ENCODE measurements at regions not wholly inside any gene's neighbourhood (a gene's known extent, or its start where the extent isn't known, plus 50 kb on each side); places are given as distances from the start of the nearest gene placed in this dataset.
"Not testable (repeated sequence)": the region's sequence is repeated elsewhere in the genome, so short reads cannot be mapped to it uniquely, and the experiment has no call there.

DNA sequence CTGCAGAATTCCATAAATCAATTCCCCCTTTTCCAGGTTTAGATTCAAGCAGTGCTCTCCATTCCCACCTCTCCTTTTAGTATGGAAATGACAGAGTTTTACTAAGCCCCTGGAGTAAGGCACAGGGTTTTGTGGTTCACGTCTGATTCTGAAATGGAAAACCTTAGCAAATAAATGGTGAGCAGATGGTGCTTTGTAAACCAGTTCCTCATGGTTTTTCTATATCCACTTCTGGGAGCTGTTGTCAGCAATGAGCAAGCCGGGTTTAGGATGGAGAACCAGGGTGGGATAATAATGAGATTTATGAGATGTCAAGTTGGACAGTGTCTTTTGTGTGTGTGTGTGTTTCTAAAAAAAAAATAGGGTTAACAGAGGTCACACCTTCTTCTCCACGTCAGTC lies 113.8 kb upstream of the RBPJ start:
- 37 to 41% methylated on average over 3 of the region's 3 CpGs for WGBS, 2 donors
- H3K9me3 ChIP-seq = no peaks in the 10 kb centered on the region
- H3K4me3 ChIP-seq = no peak overlapping the region
- ATAC-seq (ENCODE audit: low FRiP score in 2 of 2) (no peak), DNase-seq (no peak)
- no peak overlapping the region for H3K27ac ChIP-seq
- H3K4me1 ChIP-seq = peaks cover 0 to 3% (median 0%) of the 10 kb centered on the region in 4 donors
- no peaks in the 10 kb centered on the region for H3K36me3 ChIP-seq
- TF ChIP-seq, protein P1, sequence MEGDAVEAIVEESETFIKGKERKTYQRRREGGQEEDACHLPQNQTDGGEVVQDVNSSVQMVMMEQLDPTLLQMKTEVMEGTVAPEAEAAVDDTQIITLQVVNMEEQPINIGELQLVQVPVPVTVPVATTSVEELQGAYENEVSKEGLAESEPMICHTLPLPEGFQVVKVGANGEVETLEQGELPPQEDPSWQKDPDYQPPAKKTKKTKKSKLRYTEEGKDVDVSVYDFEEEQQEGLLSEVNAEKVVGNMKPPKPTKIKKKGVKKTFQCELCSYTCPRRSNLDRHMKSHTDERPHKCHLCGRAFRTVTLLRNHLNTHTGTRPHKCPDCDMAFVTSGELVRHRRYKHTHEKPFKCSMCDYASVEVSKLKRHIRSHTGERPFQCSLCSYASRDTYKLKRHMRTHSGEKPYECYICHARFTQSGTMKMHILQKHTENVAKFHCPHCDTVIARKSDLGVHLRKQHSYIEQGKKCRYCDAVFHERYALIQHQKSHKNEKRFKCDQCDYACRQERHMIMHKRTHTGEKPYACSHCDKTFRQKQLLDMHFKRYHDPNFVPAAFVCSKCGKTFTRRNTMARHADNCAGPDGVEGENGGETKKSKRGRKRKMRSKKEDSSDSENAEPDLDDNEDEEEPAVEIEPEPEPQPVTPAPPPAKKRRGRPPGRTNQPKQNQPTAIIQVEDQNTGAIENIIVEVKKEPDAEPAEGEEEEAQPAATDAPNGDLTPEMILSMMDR (IDR thresholded peaks at IDR 0.05) = no peak
- TF ChIP-seq EP300 (IDR thresholded peaks at IDR 0.05) (no peak), POLR2A (IDR thresholded peaks at IDR 0.05) (no peak), POLR2AphosphoS5 (IDR thresholded peaks at IDR 0.05) (no peak)
- no peaks in the 10 kb centered on the region for H3K27me3 ChIP-seq

- no peak for DNase-seq
- Histone ChIP-seq H3K27me3 (no peaks in the 10 kb centered on the region), H3K4me1 (peaks cover 0 to 3% (median 0%) of the 10 kb centered on the region in 4 donors), H3K36me3 (no peaks in the 10 kb centered on the region), H3K4me3 (no peak overlapping the region), H3K9me3 (no peaks in the 10 kb centered on the region), H3K27ac (no peak overlapping the region)
- TF ChIP-seq EP300 (IDR thresholded peaks at IDR 0.05) (no peak), POLR2AphosphoS5 (IDR thresholded peaks at IDR 0.05) (no peak), POLR2A (IDR thresholded peaks at IDR 0.05) (no peak)
- TF ChIP-seq, protein P1 (IDR thresholded peaks at IDR 0.05) = no peak
- no peak for ATAC-seq (ENCODE audit: low FRiP score in 2 of 2)
- WGBS, 2 donors = 83 to 87% methylated on average over 3 of the region's 3 CpGs
Observed at GRCh38 chr4:26207631-26208030, 113.2 kb upstream of the RBPJ start.

DNA sequence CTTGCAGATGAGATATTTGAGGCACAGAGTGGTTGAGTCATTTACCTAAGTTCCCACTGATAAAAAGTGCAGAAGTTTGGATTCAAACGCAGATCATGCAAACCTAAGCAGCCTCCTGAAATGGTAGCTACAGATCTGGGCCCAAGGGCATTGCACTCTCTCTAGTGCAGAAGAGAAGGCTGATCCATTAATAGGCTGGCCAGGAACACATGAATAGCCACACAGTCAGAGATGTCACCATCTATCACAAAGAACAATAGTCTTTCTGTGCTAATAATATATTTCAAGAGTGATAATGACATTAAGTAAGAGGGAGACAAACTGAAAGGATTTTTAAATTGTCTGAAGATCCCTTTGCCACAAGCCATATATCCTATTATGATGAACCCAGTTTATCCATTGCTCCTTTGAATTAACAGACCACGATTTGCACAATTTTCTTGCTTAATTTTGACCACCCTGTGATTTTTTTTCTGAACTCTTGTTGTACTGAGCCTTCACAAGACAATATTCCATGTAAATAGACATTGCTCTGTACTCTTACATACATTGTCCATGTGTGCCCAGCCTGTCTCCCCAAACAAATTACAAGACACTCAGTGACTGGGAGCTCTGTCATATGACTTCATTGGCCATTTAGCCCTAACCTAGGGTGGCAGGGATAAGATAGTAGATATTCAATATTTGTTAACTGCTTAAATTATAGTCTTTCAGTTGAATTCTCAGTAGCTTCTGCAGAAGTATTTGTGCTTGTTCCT lies 112.4 kb upstream of the RBPJ start:
- Histone ChIP-seq H3K27me3 (no peaks in the 10 kb centered on the region), H3K27ac (no peak overlapping the region), H3K4me1 (peaks cover 0 to 3% (median 0%) of the 10 kb centered on the region in 4 donors), H3K36me3 (no peaks in the 10 kb centered on the region), H3K9me3 (no peaks in the 10 kb centered on the region), H3K4me3 (no peak overlapping the region)
- ATAC-seq (ENCODE audit: low FRiP score in 2 of 2) = no peak
- TF ChIP-seq, protein P1 (IDR thresholded peaks at IDR 0.05) = no peak
- TF ChIP-seq EP300 (IDR thresholded peaks at IDR 0.05) (no peak), POLR2A (IDR thresholded peaks at IDR 0.05) (no peak), POLR2AphosphoS5 (IDR thresholded peaks at IDR 0.05) (no peak)
- no peak for DNase-seq
- 0 to 48% methylated on average over 1 to 2 of the region's 2 CpGs for WGBS, 2 donors

DNA sequence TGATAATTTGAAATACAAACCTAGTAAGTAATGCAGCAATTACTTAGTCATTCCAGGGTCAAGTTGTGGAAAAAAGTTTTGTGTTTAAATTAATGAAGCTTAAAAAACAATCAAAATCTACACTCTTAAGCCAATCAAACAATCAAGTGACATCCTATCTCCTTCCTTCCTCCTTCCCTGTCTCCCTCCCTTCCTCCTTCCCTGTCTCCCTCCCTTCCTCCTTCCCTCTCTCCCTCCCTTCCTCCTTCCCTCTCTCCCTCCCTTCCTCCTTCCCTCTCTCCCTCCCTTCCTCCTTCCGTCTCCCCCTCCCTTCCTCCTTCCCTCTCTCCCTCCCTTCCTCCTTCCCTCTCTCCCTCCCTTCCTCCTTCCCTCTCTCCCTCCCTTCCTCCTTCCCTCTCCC lies 111.4 kb upstream of the RBPJ start:
- H3K4me1 ChIP-seq; H3K27ac ChIP-seq; ATAC-seq (ENCODE audit: low FRiP score in 2 of 2); H3K9me3 ChIP-seq; H3K4me3 ChIP-seq; H3K36me3 ChIP-seq; H3K27me3 ChIP-seq; DNase-seq: not testable (repeated sequence)
- 50 to 73% methylated on average over 1 of the region's 1 CpG for WGBS, 2 donors

DNA sequence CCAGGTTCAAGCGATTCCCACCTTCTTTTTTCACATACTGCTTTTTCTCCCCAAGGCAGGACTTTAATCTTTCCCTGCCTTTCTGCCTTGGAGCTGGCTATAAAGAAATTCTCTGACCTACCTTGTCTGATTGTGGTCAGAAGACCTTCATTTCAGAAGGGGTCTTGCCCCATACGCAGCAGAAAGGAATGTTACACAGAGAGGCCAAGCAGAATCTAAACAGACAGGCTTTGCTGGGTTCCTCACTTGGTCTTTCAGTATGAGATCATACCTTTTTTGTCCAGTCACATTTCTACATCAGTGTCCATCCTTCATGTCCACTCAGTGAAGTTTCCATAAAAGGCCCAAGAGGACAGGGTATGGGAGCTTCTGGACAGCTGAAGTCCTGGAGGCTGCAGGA lies 108.3 kb upstream of the RBPJ start:
- no peak overlapping the region for H3K4me3 ChIP-seq
- H3K4me1 ChIP-seq = no peaks in the 10 kb centered on the region
- DNase-seq (no peak), ATAC-seq (ENCODE audit: low FRiP score in 2 of 2) (no peak)
- TF ChIP-seq EP300 (IDR thresholded peaks at IDR 0.05) (no peak), POLR2A (IDR thresholded peaks at IDR 0.05) (no peak), POLR2AphosphoS5 (IDR thresholded peaks at IDR 0.05) (no peak)
- TF ChIP-seq, protein P1 (IDR thresholded peaks at IDR 0.05) = no peak
- no peaks in the 10 kb centered on the region for H3K27me3 ChIP-seq
- H3K9me3 ChIP-seq = no peaks in the 10 kb centered on the region
- no peak overlapping the region for H3K27ac ChIP-seq
- no peaks in the 10 kb centered on the region for H3K36me3 ChIP-seq
- 70 to 92% methylated on average over 2 of the region's 2 CpGs for WGBS, 2 donors
